GM18499 (cell line): ENCODE measurements at regions not wholly inside any gene's neighbourhood (a gene's known extent, or its start where the extent isn't known, plus 50 kb on each side); places are given as distances from the start of the nearest gene placed in this dataset.
A peak's percentile ranks its signal among the peaks of the same experiment; 100 is the strongest.
"Not testable (repeated sequence)": the region's sequence is repeated elsewhere in the genome, so short reads cannot be mapped to it uniquely, and the experiment has no call there.

Experiments used
- ATAC-seq: cut with Tn5 transposase; IDR thresholded peaks from one replicate; pipeline ENCODE4 v1.9.1; 2021; ENCODE audit warnings: moderate number of reproducible peaks; ENCODE audit not compliant: insufficient read depth, unreplicated experiment

- no peak for ATAC-seq
Observed at GRCh38 chr5:92556747-92557146, 1024.3 kb downstream of the NR2F1-AS1 start.

- no peak for ATAC-seq
Observed at GRCh38 chr5:92554447-92555085, 1026.5 kb downstream of the NR2F1-AS1 start.

DNA sequence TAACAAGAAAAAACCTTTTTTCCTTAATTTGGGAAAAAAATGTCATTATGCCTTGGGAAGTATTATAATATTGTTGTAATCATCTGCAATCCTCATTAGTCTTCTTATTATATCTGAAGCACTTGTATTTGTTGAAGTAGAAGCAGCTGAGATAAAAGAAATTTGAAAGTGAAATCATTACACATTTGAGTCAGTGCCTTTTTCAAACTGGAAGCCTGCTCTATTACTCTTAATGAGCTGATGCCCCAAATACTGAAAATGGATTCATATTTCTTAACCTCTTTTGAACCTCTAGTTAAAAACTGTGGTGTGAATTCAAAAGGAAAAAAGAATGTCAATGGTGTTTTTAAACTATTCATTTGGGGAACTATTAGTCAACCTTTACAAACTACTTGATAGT, 1027.7 kb downstream of the NR2F1-AS1 start:
- no peak for ATAC-seq

GRCh38 chr5:92552206-92553160, 1028.5 kb downstream of the NR2F1-AS1 start:
- ATAC-seq, result no peak

DNA sequence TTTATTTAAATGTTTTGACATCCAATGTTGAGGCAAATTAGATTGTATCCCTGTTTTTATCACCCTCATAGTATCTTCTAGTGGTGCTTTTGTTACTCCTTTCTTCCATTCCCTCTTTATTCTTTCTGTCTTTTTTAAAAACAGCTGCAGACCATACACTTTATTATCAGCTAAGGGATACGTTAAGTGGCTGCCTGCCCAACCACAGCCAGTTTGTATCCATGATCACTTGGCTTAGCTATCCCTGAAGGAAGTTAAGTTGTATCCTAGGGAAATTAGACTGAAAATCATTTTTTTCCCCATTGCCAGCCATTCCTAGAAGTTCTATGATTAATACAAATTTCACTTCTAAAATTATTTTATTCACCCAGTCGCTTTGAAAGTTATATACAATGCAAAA, 1032.7 kb downstream of the NR2F1-AS1 start:
- ATAC-seq, result no peak

DNA sequence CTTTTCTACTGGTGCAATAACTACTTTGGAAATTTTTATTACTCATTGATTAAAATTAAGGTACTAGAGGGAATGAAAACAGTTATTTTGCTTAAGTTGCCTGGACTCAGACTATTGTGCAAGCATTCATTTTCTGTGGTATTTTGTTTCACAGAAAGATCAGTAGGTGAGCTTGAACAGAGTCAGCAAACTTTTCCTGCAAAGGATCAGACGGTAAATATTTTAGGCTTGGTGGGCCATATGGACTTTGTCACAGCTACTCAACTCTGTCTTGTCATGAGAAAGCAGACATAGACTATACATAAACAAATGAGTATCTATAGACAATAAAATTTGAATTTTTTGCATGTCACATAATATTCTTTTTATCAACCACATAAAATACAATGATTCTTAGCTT, 1036.4 kb downstream of the NR2F1-AS1 start:
- no peak for ATAC-seq

- ATAC-seq, result no peak
Observed at GRCh38 chr5:92544036-92544435, 1037.0 kb downstream of the NR2F1-AS1 start.

DNA sequence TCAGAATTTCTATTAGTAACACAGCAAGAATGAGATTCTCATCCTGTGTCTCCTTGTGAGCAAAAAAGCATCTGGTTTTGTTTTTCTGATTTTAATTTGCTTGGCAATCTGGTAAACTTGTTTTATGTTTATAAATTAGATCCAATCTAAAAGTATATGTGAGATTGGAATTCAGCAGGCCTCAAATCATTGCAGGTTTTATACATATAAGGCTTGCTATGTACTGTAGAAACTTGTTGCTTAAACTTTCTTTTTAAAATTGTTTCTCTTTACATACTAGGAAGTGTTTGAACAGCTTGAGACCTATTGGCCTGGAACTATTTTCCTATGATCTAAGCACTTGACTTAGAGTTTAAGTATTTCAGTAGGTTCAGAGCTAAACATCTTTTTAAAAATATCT, 1037.8 kb downstream of the NR2F1-AS1 start:
- no peak for ATAC-seq

DNA sequence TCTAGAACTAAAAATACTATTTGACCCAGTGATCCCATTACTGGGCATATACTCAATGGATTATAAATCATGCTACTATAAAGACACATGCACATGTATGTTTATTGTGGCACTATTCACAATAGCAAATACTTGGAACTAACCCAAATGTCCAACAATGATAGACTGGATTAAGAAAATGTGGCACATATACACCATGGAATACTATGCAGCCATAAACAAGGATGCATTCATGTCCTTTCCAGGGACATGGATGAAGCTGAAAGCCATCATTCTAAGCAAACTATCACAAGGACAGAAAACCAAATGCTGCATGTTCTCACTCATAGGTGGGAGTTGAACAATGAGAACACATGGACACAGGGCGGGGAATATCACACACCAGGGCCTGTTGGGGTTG, 1039.0 kb downstream of the NR2F1-AS1 start:
- not testable (repeated sequence) for ATAC-seq

DNA sequence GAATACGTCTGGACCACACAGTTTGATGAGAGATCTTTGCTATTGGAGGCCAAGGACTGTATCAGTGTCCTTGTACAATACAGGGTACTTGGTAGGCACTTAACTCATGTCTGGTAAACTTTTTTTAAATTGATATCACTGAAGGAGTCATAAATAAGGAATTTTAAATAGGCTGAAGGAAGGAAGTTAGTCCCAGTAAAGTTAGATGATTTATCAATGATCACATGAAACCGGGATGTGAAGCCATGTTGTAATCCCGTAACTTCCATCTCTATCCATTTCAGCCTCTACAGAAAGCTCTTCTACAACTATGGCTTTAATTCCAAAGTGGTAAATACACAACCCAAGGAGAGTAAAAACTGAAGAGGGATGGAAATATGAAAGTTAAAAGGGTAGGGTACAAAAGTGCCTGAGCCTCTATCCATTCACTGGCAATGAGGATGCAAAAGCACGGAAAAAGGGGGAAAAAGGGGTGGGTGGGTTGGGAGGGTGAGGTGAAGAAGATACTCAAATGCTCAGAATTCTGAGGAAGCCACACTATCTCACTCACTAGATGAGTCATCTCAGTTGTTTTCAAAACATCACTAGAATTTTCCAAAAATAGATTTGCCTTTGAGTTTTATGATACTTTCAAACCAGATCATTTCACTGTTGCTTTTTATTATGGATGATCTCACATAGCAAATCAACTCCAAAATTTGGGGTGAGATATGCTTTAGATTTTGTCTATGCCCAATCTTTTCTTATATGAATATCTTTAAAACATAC, 1053.5 kb downstream of the NR2F1-AS1 start:
- peak; percentile 88 for ATAC-seq

GRCh38 chr5:92525131-92525530, 1055.9 kb downstream of the NR2F1-AS1 start:
- ATAC-seq, result no peak

DNA sequence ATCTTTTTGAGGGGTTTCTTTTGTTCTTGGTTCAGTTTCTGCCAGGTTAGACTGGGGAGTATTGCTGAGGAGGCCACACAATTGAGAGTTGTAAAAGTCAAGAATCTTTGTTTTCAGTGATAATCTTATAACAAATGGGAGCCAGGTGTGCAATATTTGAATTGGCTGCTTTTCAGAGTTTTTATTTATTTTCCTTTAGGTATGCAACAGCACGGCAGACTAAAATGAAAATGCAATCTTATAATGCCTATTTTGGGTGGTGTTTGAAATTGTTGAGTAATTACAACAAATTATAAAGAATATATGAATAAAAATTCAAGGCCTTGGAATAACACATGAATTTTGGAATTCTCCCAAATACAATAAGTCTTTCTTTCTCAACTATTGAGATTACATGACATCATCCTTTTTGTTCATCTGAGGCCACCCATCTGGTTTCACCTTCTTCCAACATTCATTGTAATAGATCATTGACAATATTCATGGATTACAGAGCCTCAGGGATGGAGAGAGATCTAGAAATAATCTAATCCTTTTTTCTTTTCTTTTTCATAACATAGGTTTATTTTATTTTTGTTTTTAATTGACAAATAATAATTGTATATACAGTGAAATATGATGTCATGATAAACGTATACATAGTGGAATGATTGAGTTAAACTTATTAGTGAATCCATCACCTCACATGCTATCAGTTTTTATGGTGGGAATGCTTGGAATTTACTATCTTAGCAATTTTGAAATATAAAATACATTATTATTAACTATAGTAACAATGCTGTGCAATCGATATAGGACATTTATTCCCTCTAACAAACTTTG, 1061.0 kb downstream of the NR2F1-AS1 start:
- ATAC-seq, result no peak

DNA sequence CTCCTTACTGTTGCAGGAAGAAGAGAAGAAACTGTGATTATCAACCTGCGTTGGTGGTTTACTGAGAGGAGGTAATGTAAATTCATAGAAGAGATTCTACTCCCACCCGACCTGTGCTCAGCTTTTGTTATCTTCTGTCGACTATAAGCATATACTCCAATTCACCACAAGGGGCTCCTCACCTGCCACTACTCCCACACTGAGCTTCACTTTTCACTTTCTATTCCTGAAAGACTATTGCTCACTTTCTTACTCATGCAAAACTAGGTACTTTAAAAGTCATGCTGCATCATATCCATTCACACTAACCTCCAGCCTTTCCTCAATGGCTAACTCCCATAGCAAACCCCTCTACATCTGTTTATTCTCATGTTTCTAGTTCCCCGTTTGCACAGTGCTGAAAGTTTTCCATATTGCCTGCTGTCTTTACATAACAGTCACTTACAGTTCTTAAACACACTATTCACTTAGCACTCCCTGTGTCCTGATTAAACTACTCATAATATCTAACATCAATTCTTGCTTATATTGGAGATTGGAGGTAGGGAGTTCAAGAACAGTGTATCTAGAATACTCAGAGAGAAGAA, 1062.6 kb downstream of the NR2F1-AS1 start:
- peak; percentile 99 for ATAC-seq

- ATAC-seq, result no peak
Observed at GRCh38 chr5:92514896-92515295, 1066.1 kb downstream of the NR2F1-AS1 start.

DNA sequence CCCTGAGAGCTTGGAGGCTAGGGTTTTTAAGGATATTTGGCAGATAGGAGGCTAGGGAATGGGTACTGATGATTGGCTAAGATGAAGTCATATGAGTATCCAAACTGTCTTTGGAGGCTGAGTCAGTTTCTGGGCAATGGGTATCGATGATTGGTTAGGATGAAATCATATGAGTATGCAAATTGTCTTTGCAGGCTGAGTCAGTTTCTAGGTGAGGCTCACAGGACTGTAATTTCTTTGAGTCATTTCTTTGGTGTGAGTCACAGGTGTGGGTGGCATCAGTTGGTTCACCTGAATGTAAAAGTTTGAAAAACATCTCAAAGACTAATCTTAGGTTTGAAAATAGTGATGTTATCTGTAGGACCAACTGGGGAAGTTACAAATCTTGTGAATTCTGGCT, 1068.0 kb downstream of the NR2F1-AS1 start:
- no peak for ATAC-seq

DNA sequence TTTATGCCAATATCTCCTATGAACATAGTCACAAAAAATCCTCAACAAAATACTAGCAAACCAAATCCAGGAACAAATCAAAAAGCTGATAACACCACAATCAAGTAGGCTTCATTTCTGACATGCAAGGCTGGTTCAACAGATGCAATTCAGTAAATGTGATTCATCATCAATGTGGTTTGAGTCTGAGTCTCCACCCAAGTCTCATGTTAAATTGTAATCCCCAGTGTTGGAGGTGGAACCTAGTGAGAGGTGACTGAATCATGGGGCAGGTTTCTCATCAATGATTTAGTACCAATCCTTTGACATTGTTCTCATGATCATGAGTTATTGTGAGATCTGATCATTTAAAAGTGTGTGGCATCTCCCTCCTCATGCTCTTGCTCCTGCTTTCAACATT, 1072.7 kb downstream of the NR2F1-AS1 start:
- ATAC-seq, result no peak

GRCh38 chr5:92505925-92506324, 1075.1 kb downstream of the NR2F1-AS1 start:
- ATAC-seq, result no peak

DNA sequence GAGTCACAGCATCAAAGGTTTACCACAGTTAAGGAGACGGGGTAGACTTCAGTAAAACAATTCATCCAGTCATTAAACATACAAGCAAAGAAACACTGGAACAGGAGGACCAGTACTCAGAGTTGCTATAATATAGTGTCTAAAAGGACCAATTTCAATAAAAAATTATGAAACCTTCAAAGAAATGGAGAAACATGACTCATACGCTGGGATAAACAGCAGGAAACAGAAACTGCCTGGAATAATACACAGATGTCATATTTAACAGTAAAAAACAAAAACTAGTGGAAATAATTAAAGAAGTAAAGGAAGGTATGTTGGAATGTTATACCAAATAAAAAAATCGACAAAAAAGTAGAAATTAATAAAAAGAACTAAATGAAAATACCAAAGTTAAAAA, 1075.9 kb downstream of the NR2F1-AS1 start:
- ATAC-seq, result no peak

- ATAC-seq, result no peak
Observed at GRCh38 chr5:92504346-92504745, 1076.7 kb downstream of the NR2F1-AS1 start.

DNA sequence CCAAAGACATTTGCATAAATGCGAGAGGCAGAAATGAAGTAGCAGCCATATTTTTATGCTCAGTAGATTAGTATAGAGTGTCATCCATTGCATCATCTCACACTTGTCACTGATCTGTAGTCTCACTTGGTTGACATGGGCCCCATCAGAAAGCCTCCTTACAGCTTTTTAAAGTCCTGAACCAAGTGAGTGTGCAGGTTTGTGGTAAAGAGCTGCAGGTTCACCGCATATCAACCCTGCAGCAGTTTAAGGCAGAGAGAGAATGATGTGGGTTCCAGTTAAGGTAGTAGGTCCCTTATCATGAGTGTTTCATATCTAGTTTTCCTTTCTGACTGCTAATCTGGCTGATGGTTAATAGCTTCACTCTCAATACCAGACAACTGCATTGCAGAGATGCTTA, 1080.3 kb downstream of the NR2F1-AS1 start:
- ATAC-seq, result no peak
